ENCODE measurements at regions not wholly inside any gene's neighbourhood (a gene's known extent, or its start where the extent isn't known, plus 50 kb on each side); places are given as distances from the start of the nearest gene placed in this dataset.

DNA sequence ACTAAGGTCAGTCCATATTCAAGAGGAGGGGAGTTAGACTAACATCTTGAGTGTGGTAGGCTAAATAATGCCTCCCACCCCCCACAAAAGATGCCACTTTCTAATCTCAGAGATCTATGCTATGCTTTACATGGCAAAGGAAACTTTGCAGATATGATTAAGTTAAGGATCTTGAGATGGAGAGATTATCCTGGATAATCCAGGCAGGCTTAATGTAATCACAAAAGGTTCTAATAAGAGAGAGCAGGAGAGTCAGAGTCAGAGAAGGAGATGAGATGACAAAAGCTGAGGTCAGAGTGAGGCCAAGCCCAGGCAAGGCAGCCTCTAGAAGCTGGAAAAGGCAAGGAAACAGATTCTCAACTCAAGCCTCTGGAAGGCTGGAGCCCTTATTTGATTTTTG, 1011.6 kb downstream of the PCDH9 start:
- H3K27ac ChIP-seq, result no peak overlapping the region
- TF ChIP-seq, protein P1, sequence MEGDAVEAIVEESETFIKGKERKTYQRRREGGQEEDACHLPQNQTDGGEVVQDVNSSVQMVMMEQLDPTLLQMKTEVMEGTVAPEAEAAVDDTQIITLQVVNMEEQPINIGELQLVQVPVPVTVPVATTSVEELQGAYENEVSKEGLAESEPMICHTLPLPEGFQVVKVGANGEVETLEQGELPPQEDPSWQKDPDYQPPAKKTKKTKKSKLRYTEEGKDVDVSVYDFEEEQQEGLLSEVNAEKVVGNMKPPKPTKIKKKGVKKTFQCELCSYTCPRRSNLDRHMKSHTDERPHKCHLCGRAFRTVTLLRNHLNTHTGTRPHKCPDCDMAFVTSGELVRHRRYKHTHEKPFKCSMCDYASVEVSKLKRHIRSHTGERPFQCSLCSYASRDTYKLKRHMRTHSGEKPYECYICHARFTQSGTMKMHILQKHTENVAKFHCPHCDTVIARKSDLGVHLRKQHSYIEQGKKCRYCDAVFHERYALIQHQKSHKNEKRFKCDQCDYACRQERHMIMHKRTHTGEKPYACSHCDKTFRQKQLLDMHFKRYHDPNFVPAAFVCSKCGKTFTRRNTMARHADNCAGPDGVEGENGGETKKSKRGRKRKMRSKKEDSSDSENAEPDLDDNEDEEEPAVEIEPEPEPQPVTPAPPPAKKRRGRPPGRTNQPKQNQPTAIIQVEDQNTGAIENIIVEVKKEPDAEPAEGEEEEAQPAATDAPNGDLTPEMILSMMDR (conservative IDR thresholded peaks at IDR 0.05), result no peak

DNA sequence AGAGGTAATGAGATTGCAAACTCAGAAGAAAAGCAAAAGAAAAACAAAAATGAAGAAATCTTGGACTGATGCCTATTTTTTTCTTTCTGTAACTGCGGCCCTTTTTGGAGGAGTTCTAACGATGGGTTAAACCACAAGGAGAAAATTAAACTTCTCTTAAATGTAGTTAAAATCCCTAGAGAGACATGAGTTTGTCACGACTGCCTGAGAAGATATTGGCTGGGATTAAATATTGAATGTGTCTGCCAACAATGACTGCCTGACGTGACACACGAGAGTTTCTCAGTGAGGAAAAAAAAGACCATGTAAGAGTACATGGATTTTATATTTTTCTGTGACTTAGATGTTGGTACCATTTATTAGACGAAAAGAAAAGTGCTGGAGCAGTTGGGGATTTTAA, 1013.4 kb downstream of the PCDH9 start:
- H3K27ac ChIP-seq, result no peak overlapping the region
- TF ChIP-seq, protein P1 (conservative IDR thresholded peaks at IDR 0.05), result no peak

DNA sequence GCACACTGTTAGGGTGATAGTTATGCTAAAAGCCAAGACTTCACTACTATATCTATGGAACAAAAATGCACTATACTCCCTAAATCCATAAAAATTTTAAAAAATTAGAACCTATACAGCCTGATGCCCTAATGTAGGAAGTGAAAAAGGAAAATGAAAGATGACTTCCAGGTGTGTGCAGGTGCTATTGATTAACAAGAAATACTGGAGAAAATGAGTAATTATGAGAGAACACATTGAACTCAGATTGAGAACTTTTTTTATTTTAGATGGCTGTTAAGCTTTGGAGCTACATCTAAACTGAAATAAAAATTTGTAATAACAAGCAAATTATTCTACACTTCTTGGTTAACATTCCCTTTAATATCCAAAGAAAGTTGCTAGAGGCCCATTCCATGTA, 1015.7 kb downstream of the PCDH9 start:
- TF ChIP-seq, protein P1 (conservative IDR thresholded peaks at IDR 0.05), result no peak
- H3K27ac ChIP-seq, result no peak overlapping the region

DNA sequence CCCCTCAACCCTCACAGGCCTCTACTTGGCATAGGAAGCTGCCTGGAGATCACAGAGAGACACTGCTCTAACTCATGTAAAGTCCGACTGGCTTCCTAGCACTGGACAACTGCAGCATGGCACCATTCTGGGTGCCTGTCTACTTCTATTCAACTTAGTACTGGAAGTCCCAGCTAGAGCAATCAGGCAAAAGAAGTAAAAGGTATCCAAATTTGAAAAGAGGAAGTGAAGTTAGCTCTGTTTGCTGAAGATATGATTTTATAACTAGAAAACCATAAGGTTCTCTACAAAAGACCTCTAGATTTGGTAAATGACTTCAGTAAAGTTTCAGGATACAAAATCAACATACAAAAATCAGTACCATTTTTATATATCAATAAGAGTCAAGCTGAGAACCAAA, 1017.6 kb downstream of the PCDH9 start:
- no peak overlapping the region for H3K27ac ChIP-seq
- TF ChIP-seq, protein P1 (conservative IDR thresholded peaks at IDR 0.05), result no peak

DNA sequence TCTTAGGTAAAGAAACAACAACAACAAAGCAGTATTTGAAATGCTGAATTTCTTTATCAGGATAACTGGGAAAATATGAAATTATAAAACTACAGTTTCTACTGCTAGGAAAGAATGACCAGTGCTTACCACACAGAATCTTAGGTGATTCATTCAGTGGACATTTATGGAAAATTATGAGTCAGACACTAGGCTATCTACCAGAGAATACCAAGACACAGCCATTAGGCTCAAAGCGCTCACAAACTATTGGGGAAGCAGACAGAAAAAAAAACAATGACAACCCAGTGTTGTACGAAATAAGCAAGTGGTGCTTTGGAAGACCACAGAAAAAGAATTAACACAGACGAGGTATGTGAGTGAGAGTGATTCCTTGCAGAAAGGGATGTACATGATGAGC, 1019.5 kb downstream of the PCDH9 start:
- TF ChIP-seq, protein P1 (conservative IDR thresholded peaks at IDR 0.05), result no peak
- H3K27ac ChIP-seq, result no peak overlapping the region

DNA sequence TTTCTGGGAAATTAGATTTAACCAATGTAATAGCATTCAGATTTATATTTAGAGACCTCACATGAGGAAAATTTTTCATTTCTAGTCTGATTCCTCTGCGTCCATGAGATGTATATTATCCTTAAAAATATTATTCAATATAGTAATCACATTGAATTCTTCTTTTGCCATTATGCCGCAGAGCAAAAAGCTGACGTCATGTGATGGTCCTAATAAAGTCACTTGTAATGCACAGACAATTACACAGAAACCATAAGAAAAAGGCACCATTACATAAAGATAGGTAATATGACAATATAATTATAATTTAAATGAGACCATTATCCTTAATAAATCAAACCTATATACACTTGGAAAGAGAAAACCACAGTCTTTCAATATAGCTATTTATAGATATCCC, 1021.5 kb downstream of the PCDH9 start:
- H3K27ac ChIP-seq, result no peak overlapping the region
- TF ChIP-seq, protein P1 (conservative IDR thresholded peaks at IDR 0.05), result no peak

DNA sequence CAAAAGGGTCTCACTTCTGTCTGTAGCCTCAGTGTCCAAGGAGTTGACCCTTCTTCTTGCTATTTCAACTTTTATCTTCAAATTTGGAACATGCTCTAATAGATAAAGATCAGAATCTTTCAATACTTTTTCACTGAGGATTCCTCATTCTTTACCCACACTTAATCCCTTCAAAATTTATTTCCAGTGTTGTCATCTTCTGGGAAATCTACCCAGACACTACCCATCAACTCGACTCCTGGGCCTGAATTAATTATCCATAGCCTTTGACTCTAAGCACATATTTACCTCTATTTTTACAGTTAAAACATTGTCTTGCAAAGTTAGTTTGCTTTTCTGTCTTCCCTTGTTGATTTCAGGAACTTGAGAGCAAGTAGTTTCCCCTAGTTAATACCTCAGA, 1022.5 kb downstream of the PCDH9 start:
- TF ChIP-seq, protein P1 (conservative IDR thresholded peaks at IDR 0.05), result no peak
- no peak overlapping the region for H3K27ac ChIP-seq

DNA sequence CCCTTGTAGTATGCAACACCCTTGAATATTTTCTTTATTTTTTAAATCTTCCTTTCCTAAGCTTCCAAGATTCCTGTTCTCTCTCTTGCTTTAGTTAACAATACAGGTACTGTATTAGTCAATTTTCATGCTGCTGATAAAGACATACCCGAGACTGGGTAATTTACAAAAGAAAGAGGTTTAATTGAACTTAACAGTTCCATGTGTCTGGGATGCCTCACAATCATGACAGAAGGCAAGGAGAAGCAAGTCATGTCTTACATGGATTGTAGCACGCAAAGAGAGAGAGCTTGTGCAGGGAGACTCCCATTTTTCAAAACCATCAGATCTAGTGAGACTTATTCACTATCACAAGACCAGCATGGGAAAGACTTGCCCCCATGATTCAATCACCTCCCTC, 1024.3 kb downstream of the PCDH9 start:
- no peak overlapping the region for H3K27ac ChIP-seq
- TF ChIP-seq, protein P1 (conservative IDR thresholded peaks at IDR 0.05), result no peak
